Endothelial cell (in vitro differentiated cells): ENCODE measurements at regions not wholly inside any gene's neighbourhood (a gene's known extent, or its start where the extent isn't known, plus 50 kb on each side); places are given as distances from the start of the nearest gene placed in this dataset.

ENCODE experiments used
- DNase-seq: peaks from one replicate; pipeline ENCODE4 v3.0.0; 2021; ENCODE audit warnings: low spot score
- H3K27ac Mint-ChIP-seq: one replicate; pipeline ENCODE4 v1.8.0; 2021; ENCODE audit warnings: mixed read lengths, inconsistent platforms; ENCODE audit not compliant: unreplicated experiment
- H3K27me3 Mint-ChIP-seq: one replicate; pipeline ENCODE4 v1.8.0; 2021; ENCODE audit warnings: mild to moderate bottlenecking, moderate library complexity, mixed read lengths, inconsistent platforms; ENCODE audit not compliant: unreplicated experiment
- H3K36me3 Mint-ChIP-seq: one replicate; pipeline ENCODE4 v1.8.0; 2021; ENCODE audit warnings: mild to moderate bottlenecking, low read depth, mixed read lengths, inconsistent platforms; ENCODE audit not compliant: unreplicated experiment
- H3K4me1 Mint-ChIP-seq: one replicate; pipeline ENCODE4 v1.8.0; 2021; ENCODE audit warnings: mild to moderate bottlenecking, mixed read lengths, inconsistent platforms; ENCODE audit not compliant: unreplicated experiment
- H3K4me3 Mint-ChIP-seq: one replicate; pipeline ENCODE4 v1.8.0; 2021; ENCODE audit warnings: mild to moderate bottlenecking, mixed read lengths, inconsistent platforms; ENCODE audit not compliant: unreplicated experiment
- H3K9me3 Mint-ChIP-seq: one replicate; pipeline ENCODE4 v1.8.0; 2021; ENCODE audit warnings: mixed read lengths, inconsistent platforms; ENCODE audit not compliant: unreplicated experiment
- CTCF ChIP-seq: fragments of 200-600 bp; sonication (generic); IDR thresholded peaks from one replicate; pipeline ENCODE4 v1.5.0; 2021; ENCODE audit warnings: antibody characterized with exemption; ENCODE audit not compliant: unreplicated experiment

GRCh38 chr7:131074043-131074442 is 253.6 kb upstream of the MKLN1 start:
- no peaks in the 10 kb centered on the region for H3K9me3 Mint-ChIP-seq
- H3K4me3 Mint-ChIP-seq: no peak overlapping the region
- H3K4me1 Mint-ChIP-seq: peaks cover 6% of the 10 kb centered on the region
- no peak for TF ChIP-seq CTCF
- no peaks in the 10 kb centered on the region for H3K36me3 Mint-ChIP-seq
- H3K27ac Mint-ChIP-seq: no peak overlapping the region
- DNase-seq: no peak
- H3K27me3 Mint-ChIP-seq: no peaks in the 10 kb centered on the region

- Mint-ChIP-seq H3K27me3 (no peaks in the 10 kb centered on the region), H3K4me3 (no peak overlapping the region), H3K4me1 (peaks cover 3% of the 10 kb centered on the region), H3K9me3 (no peaks in the 10 kb centered on the region), H3K36me3 (no peaks in the 10 kb centered on the region), H3K27ac (no peak overlapping the region)
- no peak for TF ChIP-seq CTCF
- no peak for DNase-seq
These were observed 253.1 kb upstream of the MKLN1 start for GRCh38 chr7:131074585-131074984.

GRCh38 chr7:131075406-131075805 is 252.3 kb upstream of the MKLN1 start:
- H3K27me3 Mint-ChIP-seq: no peaks in the 10 kb centered on the region

GRCh38 chr7:131076032-131076431 is 251.6 kb upstream of the MKLN1 start:
- no peaks in the 10 kb centered on the region for H3K36me3 Mint-ChIP-seq
- peaks cover 3% of the 10 kb centered on the region for H3K4me1 Mint-ChIP-seq
- H3K27me3 Mint-ChIP-seq: no peaks in the 10 kb centered on the region
- H3K27ac Mint-ChIP-seq: no peak overlapping the region
- DNase-seq: no peak
- no peak for TF ChIP-seq CTCF
- H3K4me3 Mint-ChIP-seq: no peak overlapping the region
- no peaks in the 10 kb centered on the region for H3K9me3 Mint-ChIP-seq

More at GRCh38 chr7:131075406-131075805, 252.3 kb upstream of the MKLN1 start:
- Mint-ChIP-seq H3K9me3 (no peaks in the 10 kb centered on the region), H3K36me3 (no peaks in the 10 kb centered on the region), H3K4me1 (peaks cover 3% of the 10 kb centered on the region), H3K27ac (no peak overlapping the region), H3K4me3 (no peak overlapping the region)
- DNase-seq: no peak
- no peak for TF ChIP-seq CTCF

GRCh38 chr7:131076711-131077181 is 250.9 kb upstream of the MKLN1 start:
- H3K4me3 Mint-ChIP-seq: no peak overlapping the region

More at GRCh38 chr7:131076711-131077181, 250.9 kb upstream of the MKLN1 start:
- no peaks in the 10 kb centered on the region for H3K36me3 Mint-ChIP-seq
- H3K4me1 Mint-ChIP-seq: peaks cover 3% of the 10 kb centered on the region
- H3K9me3 Mint-ChIP-seq: no peaks in the 10 kb centered on the region
- DNase-seq: no peak
- TF ChIP-seq CTCF: no peak
- no peaks in the 10 kb centered on the region for H3K27me3 Mint-ChIP-seq
- H3K27ac Mint-ChIP-seq: no peak overlapping the region
